GM12878 (cell line): ENCODE measurements at regions not wholly inside any gene's neighbourhood (a gene's known extent, or its start where the extent isn't known, plus 50 kb on each side); places are given as distances from the start of the nearest gene placed in this dataset.

Experiments
- ATAC-seq: fragments of 200-7000 bp; cut with Tn5 transposase; 3 replicates; pipeline ENCODE4 v1.9.1; 2020; ENCODE audit warnings: mild to moderate bottlenecking, moderate library complexity
- BruUV-seq: library from RNA; stranded (reverse); fragments of 400-500 nt; replicated peaks from 2 replicates; lab custom pipeline; 2021; lab: Mats Ljungman, UMichigan
- CTCF ChIA-PET: fragments of 300-600 bp; sonication (Branson Sonifier 250); formaldehyde crosslinking; extraction: SDS; loops from one replicate; lab custom pipeline; 2021; ENCODE audit warnings: inconsistent platforms; lab: Yijun Ruan, JAX
- POLR2A ChIA-PET: fragments of 350-600 bp; formaldehyde crosslinking; extraction: SDS; loops from one replicate; lab custom pipeline; 2021; ENCODE audit warnings: inconsistent platforms; lab: Charles Lee
- RAD21 ChIA-PET: fragments of 300-600 bp; sonication (Branson Sonifier 250); formaldehyde crosslinking; loops from one replicate; lab custom pipeline; 2023; ENCODE audit warnings: antibody characterized with exemption; ENCODE audit not compliant: unreplicated experiment; lab: Charles Lee
- SMC1A ChIA-PET: fragments of 300-600 bp; sonication (Branson Sonifier 250); formaldehyde crosslinking; loops from one replicate; lab custom pipeline; 2023; ENCODE audit not compliant: unreplicated experiment, uncharacterized antibody; lab: Charles Lee
- DNase-seq: peaks from one replicate; pipeline ENCODE4 v3.0.0-alpha.2; 2011; ENCODE audit warnings: low read depth, low spot score
- FAIRE-seq: peaks from 3 replicates; lab custom pipeline; 2011; peaks lifted over from hg19 to GRCh38; lab: Jason Lieb, UNC
- H2AFZ ChIP-seq: 2 replicates; pipeline ENCODE4 v1.6.0; 2011; ENCODE audit warnings: low read depth, low read length, control low read depth; ENCODE audit not compliant: control insufficient read depth
- H3K27ac ChIP-seq: 2 replicates; pipeline ENCODE4 v1.5.1; 2011; ENCODE audit warnings: control low read depth; ENCODE audit not compliant: control insufficient read depth, insufficient read depth
- H3K27me3 ChIP-seq, 2 experiments: replicated peaks in 1 of 2; 2 replicates each; pipeline versions ENCODE4 v1.6.0 to v1.6.1; 2011; ENCODE audit warnings: low read length in 1 of 2; ENCODE audit not compliant: control insufficient read depth in 2 of 2, insufficient read depth in 2 of 2
- H3K36me3 ChIP-seq, 2 experiments: 2 replicates each; pipeline ENCODE4 v1.5.1; 2011; ENCODE audit warnings: low read length in 1 of 2; ENCODE audit not compliant: control insufficient read depth in 2 of 2, insufficient read depth in 2 of 2
- H3K4me1 ChIP-seq: 2 replicates; pipeline ENCODE4 v1.6.1; 2011; ENCODE audit warnings: mild to moderate bottlenecking, low read length, moderate library complexity, mixed read lengths; ENCODE audit not compliant: control insufficient read depth, insufficient read depth
- H3K4me2 ChIP-seq: 2 replicates; pipeline ENCODE4 v1.6.0; 2011; ENCODE audit warnings: control low read depth; ENCODE audit not compliant: control insufficient read depth, insufficient read depth
- H3K4me3 ChIP-seq: fragments of 200-600 bp; sonication (generic); 2 replicates; pipeline ENCODE4 v1.5.1; 2016
- H3K79me2 ChIP-seq: 2 replicates; pipeline ENCODE4 v1.6.0; 2011; ENCODE audit warnings: low read length; ENCODE audit not compliant: control insufficient read depth, insufficient read depth
- H3K9ac ChIP-seq: 2 replicates; pipeline ENCODE4 v1.8.0; 2011; ENCODE audit warnings: low read length, control low read depth, mixed read lengths; ENCODE audit not compliant: control insufficient read depth, insufficient read depth
- H3K9me3 ChIP-seq: replicated peaks from 3 replicates; pipeline ENCODE4 v1.5.1; 2011; ENCODE audit warnings: mild to moderate bottlenecking, low read length; ENCODE audit not compliant: control insufficient read depth, insufficient read depth
- H4K20me1 ChIP-seq: 2 replicates; pipeline ENCODE4 v1.6.0; 2011; ENCODE audit not compliant: control insufficient read depth, insufficient read depth
- CHD2 ChIP-seq: IDR thresholded peaks from 2 replicates; pipeline ENCODE4 v1.6.1; 2011; ENCODE audit warnings: low read depth, low read length, improper control_type of control experiment, borderline replicate concordance
- CTCF ChIP-seq, 3 experiments: IDR thresholded peaks in 2 of 3; conservative IDR thresholded peaks in 1 of 3; 2 replicates each; pipeline ENCODE4 v1.5.1; 2011; ENCODE audit warnings: low read depth in 3 of 3, low read length in 3 of 3, mild to moderate bottlenecking in 3 of 3, control low read depth in 2 of 3, moderate library complexity in 2 of 3, inconsistent platforms in 1 of 3, mixed read lengths in 1 of 3; ENCODE audit not compliant: control insufficient read depth in 2 of 3, insufficient read depth in 1 of 3; ENCODE audit errors: extremely low read depth in 1 of 3
- ELK1 ChIP-seq: IDR thresholded peaks from 2 replicates; pipeline ENCODE4 v1.6.1; 2012; ENCODE audit warnings: low read depth, low read length, improper control_type of control experiment
- FOXM1 ChIP-seq: IDR thresholded peaks from 2 replicates; pipeline ENCODE4 v1.6.1; 2012; ENCODE audit warnings: low read depth, mild to moderate bottlenecking, inconsistent platforms, low read length, moderate library complexity
- NBN ChIP-seq: fragments of 450-650 bp; IDR thresholded peaks from 2 replicates; pipeline ENCODE4 v1.6.1; 2016
- NFIC ChIP-seq: IDR thresholded peaks from 2 replicates; pipeline ENCODE4 v1.6.1; 2012; ENCODE audit warnings: low read depth, mild to moderate bottlenecking, inconsistent platforms, low read length, moderate library complexity
- RAD21 ChIP-seq: IDR thresholded peaks from 2 replicates; pipeline ENCODE4 v1.6.1; 2011; ENCODE audit warnings: mild to moderate bottlenecking, low read depth, low read length, moderate library complexity; ENCODE audit not compliant: insufficient read depth
- RUNX3 ChIP-seq: IDR thresholded peaks from 2 replicates; pipeline ENCODE4 v1.6.1; 2012; ENCODE audit warnings: low read length, inconsistent platforms
- SMAD1 ChIP-seq: fragments of 450-650 bp; IDR thresholded peaks from 2 replicates; pipeline ENCODE4 v1.6.1; 2018; ENCODE audit warnings: mild to moderate bottlenecking, low read depth; ENCODE audit not compliant: partially characterized antibody
- ZNF274 ChIP-seq: IDR thresholded peaks from one replicate; pipeline ENCODE4 v1.8.0; 2011; ENCODE audit not compliant: insufficient read length, insufficient read depth
- WGBS: methylation state at CpG from one replicate; pipeline ENCODE4 v1.1.6; 2016; ENCODE audit warnings: low lambda C conversion rate; ENCODE audit not compliant: insufficient replicate concordance, insufficient coverage; ENCODE audit errors: missing lambda C conversion rate; 5-methylcytosine and 5-hydroxymethylcytosine counted together
- in situ Hi-C: fragments of 300-500 bp; cut with MboI; formaldehyde crosslinking; loops from 9 replicates; pipeline ENCODE4 v1.14.3; 2018; ENCODE audit warnings: mixed read lengths
- intact Hi-C: fragments of 100-400 bp; cut with micrococcal nuclease; formaldehyde crosslinking; loops from one replicate; pipeline ENCODE4 v1.14.2; 2022; ENCODE audit not compliant: unreplicated experiment

GRCh38 chr14:106039400-106039799 is 513.0 kb downstream of the TMEM121 start:
- SMC1A ChIA-PET = no interaction called here
- Histone ChIP-seq H4K20me1 (no peaks in the 10 kb centered on the region), H3K4me3 (no peak overlapping the region), H3K9me3 (no peaks in the 10 kb centered on the region), H3K27ac (no peak overlapping the region), H3K27me3 (no peaks in the 10 kb centered on the region), H2AFZ (no peak overlapping the region), H3K36me3 (no peaks in the 10 kb centered on the region), H3K4me2 (no peak overlapping the region), H3K79me2 (no peaks in the 10 kb centered on the region), H3K9ac (no peak overlapping the region), H3K4me1 (no peaks in the 10 kb centered on the region)
- CTCF ChIA-PET = no interaction called here
- FAIRE-seq (no peak), ATAC-seq (no peak), DNase-seq (no peak)
- in situ Hi-C loops = no loop called here
- no TSS peak for BruUV-seq
- TF ChIP-seq NBN = no peak
- TF ChIP-seq ZNF274 = no peak
- TF ChIP-seq CHD2 = no peak
- TF ChIP-seq NFIC = no peak
- no peak for TF ChIP-seq FOXM1
- no peak for TF ChIP-seq ELK1
- TF ChIP-seq SMAD1 = no peak
- TF ChIP-seq RAD21 = peak; percentile 38; the same call in 1 of the 2 replicates
- TF ChIP-seq CTCF (IDR thresholded peaks at IDR 0.05 in 2 of 3, conservative IDR thresholded peaks at IDR 0.05 in 1 of 3; ENCODE audit: control insufficient read depth in 2 of 3, extremely low read depth in 1 of 3, insufficient read depth in 1 of 3, low read depth in 3 of 3, low read length in 3 of 3) = peak in 1 of 3 experiments; percentile 45; a peak in 2 of 6 replicates
- TF ChIP-seq RUNX3 = 0 out of 2 replicates have a peak, but pooled peaks have one; percentile 10
- WGBS = 5% methylated on average over 4 of the region's 4 CpGs
- RAD21 ChIA-PET = no interaction called here
- intact Hi-C loops = no loop called here
- POLR2A ChIA-PET = no interaction called here
